ENCODE measurements at regions not wholly inside any gene's neighbourhood (a gene's known extent, or its start where the extent isn't known, plus 50 kb on each side); places are given as distances from the start of the nearest gene placed in this dataset.
A peak's percentile ranks its signal among the peaks of the same experiment; 100 is the strongest.

DNA sequence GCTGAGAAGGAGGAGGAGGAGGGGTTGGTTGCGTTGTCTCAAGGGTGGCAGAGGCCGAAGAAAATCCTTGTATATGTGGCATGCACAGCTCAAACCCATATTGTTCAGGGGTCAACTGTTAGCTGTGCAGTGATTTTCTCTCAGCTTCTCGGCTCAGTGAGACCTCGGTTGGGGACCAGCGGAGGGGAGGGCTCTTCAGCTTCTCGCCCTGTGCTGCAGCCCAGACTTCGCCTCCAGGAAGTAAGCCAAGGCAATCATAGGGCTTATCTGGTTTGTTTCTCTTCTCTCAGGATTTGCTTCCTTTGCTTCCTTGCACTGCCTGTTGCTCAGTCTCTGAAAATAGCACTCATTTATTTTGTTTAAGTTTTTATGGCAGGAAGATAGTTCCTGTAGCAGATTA lies 85.5 kb downstream of the SOWAHC start:
- no CpG with 5 or more reads among the region's 7 CpGs for WGBS, 2 donors (ENCODE audit: extremely low coverage in 2 of 2, insufficient read length in 2 of 2, insufficient replicate concordance in 1 of 2)

DNA sequence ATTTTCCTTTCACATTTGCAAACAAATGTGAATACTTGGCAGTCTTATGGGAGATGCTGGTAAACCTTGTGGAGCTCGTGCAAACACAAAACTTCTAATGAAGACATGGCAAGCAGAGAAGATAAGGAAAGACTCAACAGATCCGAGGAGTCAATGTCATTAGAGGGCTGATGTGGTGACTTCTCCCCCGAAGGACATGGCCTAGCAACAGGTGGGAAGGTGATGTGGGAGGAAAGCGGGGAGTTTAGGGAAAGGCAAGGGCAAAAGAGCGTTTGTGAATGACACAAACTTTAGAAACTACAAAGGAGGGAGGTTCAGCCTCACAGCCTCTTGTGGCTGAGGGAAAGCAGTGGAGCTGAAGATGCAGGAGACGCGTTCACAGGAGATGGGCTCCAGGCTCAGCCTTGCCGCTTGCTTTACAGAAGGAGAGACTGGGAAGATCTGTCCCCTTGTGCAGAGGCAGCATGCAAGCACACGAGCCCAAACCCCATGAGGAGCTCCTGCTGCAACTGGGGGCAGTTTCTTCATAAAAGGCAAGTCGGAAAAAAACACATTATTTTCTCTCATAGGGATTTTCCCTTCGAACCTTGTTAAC lies 86.6 kb downstream of the SOWAHC start:
- Histone ChIP-seq H2AFZ (ENCODE audit: low read length) (peak overlapping the region; percentile 61), H3K27ac (replicated peaks; ENCODE audit: low read length) (peak overlapping the region; percentile 8), H4K91ac (ENCODE audit: low read depth, low read length, poor library complexity) (no peak overlapping the region), H3K18ac (ENCODE audit: low read length) (peak overlapping the region; percentile 13), H2BK15ac (ENCODE audit: low read length) (no peak overlapping the region), H3K9ac (ENCODE audit: low read depth, low read length, poor library complexity) (no peak overlapping the region), H3K4me2 (ENCODE audit: insufficient read depth, low read length, poor library complexity, severe bottlenecking) (no peak overlapping the region), H3K4ac (ENCODE audit: low read length) (no peak overlapping the region), H4K8ac (ENCODE audit: low read depth, low read length) (no peak overlapping the region), H3K4me1 (ENCODE audit: control insufficient read depth in 2 of 2, insufficient read depth in 1 of 2, low read depth in 1 of 2, low read length in 2 of 2) (peaks cover 28 to 30% of the 10 kb centered on the region in 2 donors), H3K14ac (ENCODE audit: low read length) (no peak overlapping the region), H2BK5ac (ENCODE audit: low read length) (no peak overlapping the region), H3K23ac (ENCODE audit: low read depth, low read length, poor library complexity) (no peak overlapping the region), H3K36me3 (replicated peaks in 1 of 2; ENCODE audit: control insufficient read depth in 2 of 2, insufficient read depth in 2 of 2, low read length in 2 of 2) (no peaks in the 10 kb centered on the region), H2BK120ac (ENCODE audit: low read depth, low read length) (no peak overlapping the region), H3K4me3 (ENCODE audit: low read length in 2 of 2) (peak overlapping the region in 1 of 2 donors; percentile 38), H2BK12ac (ENCODE audit: low read length) (no peak overlapping the region), H3K9me3 (replicated peaks in 1 of 2; ENCODE audit: control insufficient read depth in 2 of 2, insufficient read depth in 1 of 2, low read depth in 1 of 2, low read length in 2 of 2) (no peaks in the 10 kb centered on the region), H3K79me1 (ENCODE audit: low read depth, low read length) (no peaks in the 10 kb centered on the region), H3K27me3 (ENCODE audit: control insufficient read depth in 3 of 3, insufficient read depth in 3 of 3, low read depth in 1 of 3, low read length in 3 of 3) (no peaks in the 10 kb centered on the region), H2AK5ac (ENCODE audit: low read depth, low read length) (no peak overlapping the region)
- no CpG with 5 or more reads among the region's 11 CpGs for WGBS, 2 donors (ENCODE audit: extremely low coverage in 2 of 2, insufficient read length in 2 of 2, insufficient replicate concordance in 1 of 2)
- no peak for DNase-seq (ENCODE audit: low spot score)

More for the DNA sequence above, 85.5 kb downstream of the SOWAHC start:
- H2BK120ac ChIP-seq (ENCODE audit: low read depth, low read length) = no peak overlapping the region
- H2AK5ac ChIP-seq (ENCODE audit: low read depth, low read length) = no peak overlapping the region
- no peak overlapping the region for H3K23ac ChIP-seq (ENCODE audit: low read depth, low read length, poor library complexity)
- H3K27me3 ChIP-seq (ENCODE audit: control insufficient read depth in 3 of 3, insufficient read depth in 3 of 3, low read depth in 1 of 3, low read length in 3 of 3) = no peaks in the 10 kb centered on the region
- H3K4ac ChIP-seq (ENCODE audit: low read length) = no peak overlapping the region
- no peak for DNase-seq (ENCODE audit: low spot score)
- no peak overlapping the region for H3K18ac ChIP-seq (ENCODE audit: low read length)
- no peak overlapping the region for H2BK15ac ChIP-seq (ENCODE audit: low read length)
- H4K91ac ChIP-seq (ENCODE audit: low read depth, low read length, poor library complexity) = no peak overlapping the region
- H2BK5ac ChIP-seq (ENCODE audit: low read length) = no peak overlapping the region
- H3K36me3 ChIP-seq (replicated peaks in 1 of 2; ENCODE audit: control insufficient read depth in 2 of 2, insufficient read depth in 2 of 2, low read length in 2 of 2) = no peaks in the 10 kb centered on the region
- H3K4me2 ChIP-seq (ENCODE audit: insufficient read depth, low read length, poor library complexity, severe bottlenecking) = no peak overlapping the region
- no peak overlapping the region for H3K14ac ChIP-seq (ENCODE audit: low read length)
- H3K79me1 ChIP-seq (ENCODE audit: low read depth, low read length) = no peaks in the 10 kb centered on the region
- H2BK12ac ChIP-seq (ENCODE audit: low read length) = no peak overlapping the region
- no peak overlapping the region for H3K9ac ChIP-seq (ENCODE audit: low read depth, low read length, poor library complexity)
- H4K8ac ChIP-seq (ENCODE audit: low read depth, low read length) = no peak overlapping the region
- peak overlapping the region; percentile 55 for H3K27ac ChIP-seq (replicated peaks; ENCODE audit: low read length)
- no peaks in the 10 kb centered on the region for H3K9me3 ChIP-seq (replicated peaks in 1 of 2; ENCODE audit: control insufficient read depth in 2 of 2, insufficient read depth in 1 of 2, low read depth in 1 of 2, low read length in 2 of 2)
- peak overlapping the region in 1 of 2 donors; percentile 38 for H3K4me3 ChIP-seq (ENCODE audit: low read length in 2 of 2)
- peak overlapping the region; percentile 61 for H2AFZ ChIP-seq (ENCODE audit: low read length)
- H3K4me1 ChIP-seq (ENCODE audit: control insufficient read depth in 2 of 2, insufficient read depth in 1 of 2, low read depth in 1 of 2, low read length in 2 of 2) = peaks cover 28 to 30% of the 10 kb centered on the region in 2 donors

DNA sequence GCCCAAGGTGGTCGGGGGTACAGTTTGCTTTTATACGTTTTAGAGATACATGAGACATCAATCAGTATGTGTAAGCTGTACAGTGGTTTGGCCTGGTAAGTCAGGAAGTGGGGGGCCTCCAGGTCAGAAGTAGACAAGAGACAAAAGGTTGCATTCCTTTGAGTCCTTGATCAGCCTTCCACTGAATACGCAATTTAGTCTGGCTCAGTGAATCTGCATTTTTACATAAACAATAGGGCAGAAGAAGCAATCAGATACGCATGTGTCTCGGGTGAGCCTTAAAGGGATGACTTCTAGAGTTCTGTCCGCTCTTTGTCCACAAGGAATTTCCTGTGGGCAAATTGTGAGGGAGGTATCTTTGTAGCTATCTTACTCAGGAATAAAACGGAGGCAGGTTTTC lies 87.2 kb downstream of the SOWAHC start:
- no peak for DNase-seq (ENCODE audit: low spot score)
- H3K4ac ChIP-seq (ENCODE audit: low read length) = no peak overlapping the region
- no peak overlapping the region for H2BK120ac ChIP-seq (ENCODE audit: low read depth, low read length)
- no peaks in the 10 kb centered on the region for H3K27me3 ChIP-seq (ENCODE audit: control insufficient read depth in 3 of 3, insufficient read depth in 3 of 3, low read depth in 1 of 3, low read length in 3 of 3)
- H3K9me3 ChIP-seq (replicated peaks in 1 of 2; ENCODE audit: control insufficient read depth in 2 of 2, insufficient read depth in 1 of 2, low read depth in 1 of 2, low read length in 2 of 2) = no peaks in the 10 kb centered on the region
- H3K4me1 ChIP-seq (ENCODE audit: control insufficient read depth in 2 of 2, insufficient read depth in 1 of 2, low read depth in 1 of 2, low read length in 2 of 2) = peaks cover 28 to 30% of the 10 kb centered on the region in 2 donors
- no CpG with 5 or more reads among the region's 7 CpGs for WGBS, 2 donors (ENCODE audit: extremely low coverage in 2 of 2, insufficient read length in 2 of 2, insufficient replicate concordance in 1 of 2)
- H3K18ac ChIP-seq (ENCODE audit: low read length) = no peak overlapping the region
- H4K91ac ChIP-seq (ENCODE audit: low read depth, low read length, poor library complexity) = no peak overlapping the region
- H3K79me1 ChIP-seq (ENCODE audit: low read depth, low read length) = no peaks in the 10 kb centered on the region
- no peak overlapping the region for H2BK5ac ChIP-seq (ENCODE audit: low read length)
- H2BK15ac ChIP-seq (ENCODE audit: low read length) = no peak overlapping the region
- no peaks in the 10 kb centered on the region for H3K36me3 ChIP-seq (replicated peaks in 1 of 2; ENCODE audit: control insufficient read depth in 2 of 2, insufficient read depth in 2 of 2, low read length in 2 of 2)
- no peak overlapping the region for H4K8ac ChIP-seq (ENCODE audit: low read depth, low read length)
- H2BK12ac ChIP-seq (ENCODE audit: low read length) = no peak overlapping the region
- H3K9ac ChIP-seq (ENCODE audit: low read depth, low read length, poor library complexity) = no peak overlapping the region
- no peak overlapping the region for H3K27ac ChIP-seq (replicated peaks; ENCODE audit: low read length)
- no peak overlapping the region for H3K14ac ChIP-seq (ENCODE audit: low read length)
- H3K23ac ChIP-seq (ENCODE audit: low read depth, low read length, poor library complexity) = no peak overlapping the region
- H3K4me2 ChIP-seq (ENCODE audit: insufficient read depth, low read length, poor library complexity, severe bottlenecking) = no peak overlapping the region
- H2AFZ ChIP-seq (ENCODE audit: low read length) = peak overlapping the region; percentile 61
- H3K4me3 ChIP-seq (ENCODE audit: low read length in 2 of 2) = peak overlapping the region in 1 of 2 donors; percentile 38
- H2AK5ac ChIP-seq (ENCODE audit: low read depth, low read length) = no peak overlapping the region

DNA sequence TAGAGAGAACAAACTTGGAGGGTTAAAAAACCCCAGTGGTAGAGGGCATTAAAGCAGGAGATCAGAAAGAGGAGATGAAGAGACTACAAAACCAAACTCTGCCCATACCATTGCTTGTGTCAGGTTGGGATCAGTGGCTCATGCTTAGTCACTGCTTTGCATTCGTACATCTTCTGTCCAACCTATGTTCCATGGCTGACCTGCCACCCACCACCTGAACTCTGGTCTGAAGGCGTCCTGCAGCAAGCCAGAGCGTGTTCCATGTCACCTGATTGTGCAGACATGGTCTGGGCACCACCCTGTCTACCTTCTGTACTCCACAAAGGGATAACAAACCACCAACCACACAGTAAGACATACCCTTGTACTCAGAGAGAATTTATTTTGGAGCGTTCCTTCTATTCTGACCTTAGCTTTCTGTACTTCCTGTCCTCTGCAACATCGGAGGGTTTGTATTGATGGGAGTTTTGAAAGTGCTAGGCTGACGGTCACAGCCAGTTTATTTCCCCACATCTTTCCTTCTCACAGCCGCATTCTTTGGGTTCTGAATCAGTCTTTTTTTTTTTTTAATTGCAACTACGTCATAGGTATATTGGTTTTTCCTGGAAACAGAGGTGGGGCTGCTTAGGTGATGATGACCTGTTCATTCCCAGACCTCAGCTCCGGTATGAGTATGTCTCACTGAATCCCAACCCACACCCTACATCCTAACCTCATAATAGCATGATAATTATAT lies 88.3 kb downstream of the SOWAHC start:
- H3K14ac ChIP-seq (ENCODE audit: low read length) = no peak overlapping the region
- peak overlapping the region in 1 of 2 donors; percentile 38 for H3K4me3 ChIP-seq (ENCODE audit: low read length in 2 of 2)
- H2BK15ac ChIP-seq (ENCODE audit: low read length) = peak overlapping the region; percentile 8
- no peak overlapping the region for H3K9ac ChIP-seq (ENCODE audit: low read depth, low read length, poor library complexity)
- no peak overlapping the region for H2BK5ac ChIP-seq (ENCODE audit: low read length)
- peak overlapping the region; percentile 18 for H2BK12ac ChIP-seq (ENCODE audit: low read length)
- H3K27me3 ChIP-seq (ENCODE audit: control insufficient read depth in 3 of 3, insufficient read depth in 3 of 3, low read depth in 1 of 3, low read length in 3 of 3) = no peaks in the 10 kb centered on the region
- no peaks in the 10 kb centered on the region for H3K9me3 ChIP-seq (replicated peaks in 1 of 2; ENCODE audit: control insufficient read depth in 2 of 2, insufficient read depth in 1 of 2, low read depth in 1 of 2, low read length in 2 of 2)
- no peak overlapping the region for H4K91ac ChIP-seq (ENCODE audit: low read depth, low read length, poor library complexity)
- no peak overlapping the region for H2BK120ac ChIP-seq (ENCODE audit: low read depth, low read length)
- H3K4ac ChIP-seq (ENCODE audit: low read length) = no peak overlapping the region
- H3K4me2 ChIP-seq (ENCODE audit: insufficient read depth, low read length, poor library complexity, severe bottlenecking) = no peak overlapping the region
- H3K4me1 ChIP-seq (ENCODE audit: control insufficient read depth in 2 of 2, insufficient read depth in 1 of 2, low read depth in 1 of 2, low read length in 2 of 2) = peaks cover 28 to 30% of the 10 kb centered on the region in 2 donors
- peak overlapping the region; percentile 69 for H3K18ac ChIP-seq (ENCODE audit: low read length)
- no peak overlapping the region for H3K27ac ChIP-seq (replicated peaks; ENCODE audit: low read length)
- H4K8ac ChIP-seq (ENCODE audit: low read depth, low read length) = no peak overlapping the region
- no peak for DNase-seq (ENCODE audit: low spot score)
- WGBS, 2 donors (ENCODE audit: extremely low coverage in 2 of 2, insufficient read length in 2 of 2, insufficient replicate concordance in 1 of 2) = no CpG with 5 or more reads among the region's 9 CpGs
- peak overlapping the region; percentile 61 for H2AFZ ChIP-seq (ENCODE audit: low read length)
- H3K36me3 ChIP-seq (replicated peaks in 1 of 2; ENCODE audit: control insufficient read depth in 2 of 2, insufficient read depth in 2 of 2, low read length in 2 of 2) = no peaks in the 10 kb centered on the region
- peak overlapping the region; percentile 16 for H2AK5ac ChIP-seq (ENCODE audit: low read depth, low read length)
- H3K79me1 ChIP-seq (ENCODE audit: low read depth, low read length) = no peaks in the 10 kb centered on the region
- no peak overlapping the region for H3K23ac ChIP-seq (ENCODE audit: low read depth, low read length, poor library complexity)
